ENCODE measurements at regions not wholly inside any gene's neighbourhood (a gene's known extent, or its start where the extent isn't known, plus 50 kb on each side); places are given as distances from the start of the nearest gene placed in this dataset.

DNA sequence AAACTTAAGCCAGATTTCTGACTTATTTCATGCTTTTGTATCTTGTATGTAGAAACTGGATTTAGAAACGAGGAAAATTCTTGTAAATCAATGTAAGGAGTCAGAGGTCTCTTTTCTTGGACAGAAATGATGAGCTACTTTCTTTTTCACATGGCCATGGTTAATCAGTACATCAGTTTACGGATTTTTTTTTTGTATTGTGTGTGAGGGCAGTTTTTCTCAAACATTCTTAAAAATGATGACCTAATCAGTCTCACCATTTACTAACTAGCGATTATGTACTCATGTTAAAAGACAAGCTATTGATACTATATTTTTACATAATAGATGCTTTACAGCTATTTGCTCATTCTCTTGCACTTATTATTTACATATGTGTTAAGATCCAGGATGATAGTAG is 165.2 kb upstream of the DOCK10 start (continued):
- no peak for TF ChIP-seq SMAD4 (CRISPR knock-in tag; conservative IDR thresholded peaks at IDR 0.05)
- TF ChIP-seq, protein P1, sequence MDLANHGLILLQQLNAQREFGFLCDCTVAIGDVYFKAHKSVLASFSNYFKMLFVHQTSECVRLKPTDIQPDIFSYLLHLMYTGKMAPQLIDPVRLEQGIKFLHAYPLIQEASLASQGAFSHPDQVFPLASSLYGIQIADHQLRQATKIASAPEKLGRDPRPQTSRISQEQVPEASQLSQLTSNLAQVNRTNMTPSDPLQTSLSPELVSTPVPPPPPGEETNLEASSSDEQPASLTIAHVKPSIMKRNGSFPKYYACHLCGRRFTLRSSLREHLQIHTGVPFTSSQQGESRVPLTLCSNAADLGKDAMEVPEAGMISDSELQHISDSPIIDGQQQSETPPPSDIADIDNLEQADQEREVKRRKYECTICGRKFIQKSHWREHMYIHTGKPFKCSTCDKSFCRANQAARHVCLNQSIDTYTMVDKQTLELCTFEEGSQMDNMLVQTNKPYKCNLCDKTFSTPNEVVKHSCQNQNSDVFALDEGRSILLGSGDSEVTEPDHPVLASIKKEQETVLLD (IDR thresholded peaks at IDR 0.05), result no peak
- TF ChIP-seq, protein P2, sequence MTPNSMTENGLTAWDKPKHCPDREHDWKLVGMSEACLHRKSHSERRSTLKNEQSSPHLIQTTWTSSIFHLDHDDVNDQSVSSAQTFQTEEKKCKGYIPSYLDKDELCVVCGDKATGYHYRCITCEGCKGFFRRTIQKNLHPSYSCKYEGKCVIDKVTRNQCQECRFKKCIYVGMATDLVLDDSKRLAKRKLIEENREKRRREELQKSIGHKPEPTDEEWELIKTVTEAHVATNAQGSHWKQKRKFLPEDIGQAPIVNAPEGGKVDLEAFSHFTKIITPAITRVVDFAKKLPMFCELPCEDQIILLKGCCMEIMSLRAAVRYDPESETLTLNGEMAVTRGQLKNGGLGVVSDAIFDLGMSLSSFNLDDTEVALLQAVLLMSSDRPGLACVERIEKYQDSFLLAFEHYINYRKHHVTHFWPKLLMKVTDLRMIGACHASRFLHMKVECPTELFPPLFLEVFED (CRISPR knock-in tag; conservative IDR thresholded peaks at IDR 0.05), result no peak
- no peak for TF ChIP-seq SIX5 (IDR thresholded peaks at IDR 0.05; ENCODE audit: borderline replicate concordance in 1 of 2, insufficient read depth in 1 of 2, low read depth in 1 of 2, low read length in 2 of 2)

DNA sequence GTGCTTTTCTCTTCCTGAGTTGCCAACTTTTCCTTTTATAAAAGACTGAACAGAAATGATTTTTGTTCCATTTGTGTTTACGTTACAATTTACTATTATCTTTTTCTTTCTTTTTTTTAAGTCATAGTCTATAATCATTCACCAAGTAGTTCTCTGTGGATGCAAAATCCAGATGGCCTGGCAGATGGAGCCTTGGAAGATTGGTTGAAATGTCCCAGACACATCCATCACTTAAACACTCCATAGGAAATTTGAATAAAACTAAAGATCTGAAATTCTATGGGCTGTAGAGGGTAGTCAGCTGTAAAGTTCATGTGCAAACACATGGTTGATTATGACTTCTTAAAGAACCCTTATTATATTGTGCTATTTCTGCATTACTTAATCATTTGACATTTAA is 164.8 kb upstream of the DOCK10 start:
- DNase-seq (ENCODE audit: extremely low read depth in 1 of 4, low spot score in 3 of 4) (no peak), ATAC-seq (no peak), FAIRE-seq (no peak)
- no peaks in the 10 kb centered on the region for H3K27me3 ChIP-seq (ENCODE audit: control insufficient read depth in 2 of 2, insufficient read depth in 2 of 2, low read length in 2 of 2)
- intact Hi-C loops (cut with micrococcal nuclease) (no loop called here), in situ Hi-C loops (cut with MboI) (no loop called here)
- no peaks in the 10 kb centered on the region for H4K20me1 ChIP-seq (replicated peaks; ENCODE audit: control insufficient read depth, insufficient read depth, low read length)
- H3K4me3 ChIP-seq, result no peak overlapping the region
- H3K4me1 ChIP-seq (replicated peaks in 1 of 2; ENCODE audit: control insufficient read depth in 2 of 2, insufficient read depth in 2 of 2, low read length in 2 of 2), result no peaks in the 10 kb centered on the region
- ChIA-PET CTCF (ENCODE audit: low intra/inter-chr PET ratio) (no interaction called here), POLR2A (no interaction called here)
- no peaks in the 10 kb centered on the region for H3K79me2 ChIP-seq (ENCODE audit: control insufficient read depth, insufficient read depth, low read length)
- BruUV-seq (replicated peaks), result no TSS peak
- no peak overlapping the region for H3K4me2 ChIP-seq (ENCODE audit: insufficient read depth, low read length)
- H3K27ac ChIP-seq (ENCODE audit: extremely low read depth, low read depth, low read length), result no peak overlapping the region
- no peak overlapping the region for H3K9ac ChIP-seq (ENCODE audit: insufficient read depth in 1 of 2, low read depth in 2 of 2, low read length in 2 of 2)
- no peaks in the 10 kb centered on the region for H3K36me3 ChIP-seq (ENCODE audit: control insufficient read depth, insufficient read depth, low read length)
- no peaks in the 10 kb centered on the region for H3K9me1 ChIP-seq (ENCODE audit: control insufficient read depth, insufficient read depth, low read length)
- WGBS (ENCODE audit: insufficient coverage, low coverage, missing lambda C conversion rate), result 14% methylated on average over 1 of the region's 1 CpG
- no peaks in the 10 kb centered on the region for H3K9me3 ChIP-seq (replicated peaks; ENCODE audit: control insufficient read depth, insufficient read depth, low read depth, low read length)
- H2AFZ ChIP-seq (ENCODE audit: low read depth, low read length), result no peak overlapping the region
- TF ChIP-seq CBFA2T2 (conservative IDR thresholded peaks at IDR 0.05) (no peak), ZNF174 (CRISPR knock-in tag; IDR thresholded peaks at IDR 0.05) (no peak), KAT7 (CRISPR knock-in tag; IDR thresholded peaks at IDR 0.05; ENCODE audit: borderline replicate concordance) (no peak), ZNF347 (CRISPR knock-in tag; IDR thresholded peaks at IDR 0.05; ENCODE audit: low read depth) (no peak), TAF7 (tag; IDR thresholded peaks at IDR 0.05) (no peak), NFIC (IDR thresholded peaks at IDR 0.05) (no peak), RBM14 (IDR thresholded peaks at IDR 0.05; ENCODE audit: borderline replicate concordance, insufficient read depth, low read depth, low read length) (no peak), NCOA1 (IDR thresholded peaks at IDR 0.05; ENCODE audit: low read depth) (no peak)
- TF ChIP-seq, protein P3, sequence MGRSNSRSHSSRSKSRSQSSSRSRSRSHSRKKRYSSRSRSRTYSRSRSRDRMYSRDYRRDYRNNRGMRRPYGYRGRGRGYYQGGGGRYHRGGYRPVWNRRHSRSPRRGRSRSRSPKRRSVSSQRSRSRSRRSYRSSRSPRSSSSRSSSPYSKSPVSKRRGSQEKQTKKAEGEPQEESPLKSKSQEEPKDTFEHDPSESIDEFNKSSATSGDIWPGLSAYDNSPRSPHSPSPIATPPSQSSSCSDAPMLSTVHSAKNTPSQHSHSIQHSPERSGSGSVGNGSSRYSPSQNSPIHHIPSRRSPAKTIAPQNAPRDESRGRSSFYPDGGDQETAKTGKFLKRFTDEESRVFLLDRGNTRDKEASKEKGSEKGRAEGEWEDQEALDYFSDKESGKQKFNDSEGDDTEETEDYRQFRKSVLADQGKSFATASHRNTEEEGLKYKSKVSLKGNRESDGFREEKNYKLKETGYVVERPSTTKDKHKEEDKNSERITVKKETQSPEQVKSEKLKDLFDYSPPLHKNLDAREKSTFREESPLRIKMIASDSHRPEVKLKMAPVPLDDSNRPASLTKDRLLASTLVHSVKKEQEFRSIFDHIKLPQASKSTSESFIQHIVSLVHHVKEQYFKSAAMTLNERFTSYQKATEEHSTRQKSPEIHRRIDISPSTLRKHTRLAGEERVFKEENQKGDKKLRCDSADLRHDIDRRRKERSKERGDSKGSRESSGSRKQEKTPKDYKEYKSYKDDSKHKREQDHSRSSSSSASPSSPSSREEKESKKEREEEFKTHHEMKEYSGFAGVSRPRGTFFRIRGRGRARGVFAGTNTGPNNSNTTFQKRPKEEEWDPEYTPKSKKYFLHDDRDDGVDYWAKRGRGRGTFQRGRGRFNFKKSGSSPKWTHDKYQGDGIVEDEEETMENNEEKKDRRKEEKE (IDR thresholded peaks at IDR 0.05; ENCODE audit: borderline replicate concordance in 1 of 2, control insufficient read depth in 1 of 2, low read depth in 2 of 2, low read length in 1 of 2), result no peak
- TF ChIP-seq, protein P4, sequence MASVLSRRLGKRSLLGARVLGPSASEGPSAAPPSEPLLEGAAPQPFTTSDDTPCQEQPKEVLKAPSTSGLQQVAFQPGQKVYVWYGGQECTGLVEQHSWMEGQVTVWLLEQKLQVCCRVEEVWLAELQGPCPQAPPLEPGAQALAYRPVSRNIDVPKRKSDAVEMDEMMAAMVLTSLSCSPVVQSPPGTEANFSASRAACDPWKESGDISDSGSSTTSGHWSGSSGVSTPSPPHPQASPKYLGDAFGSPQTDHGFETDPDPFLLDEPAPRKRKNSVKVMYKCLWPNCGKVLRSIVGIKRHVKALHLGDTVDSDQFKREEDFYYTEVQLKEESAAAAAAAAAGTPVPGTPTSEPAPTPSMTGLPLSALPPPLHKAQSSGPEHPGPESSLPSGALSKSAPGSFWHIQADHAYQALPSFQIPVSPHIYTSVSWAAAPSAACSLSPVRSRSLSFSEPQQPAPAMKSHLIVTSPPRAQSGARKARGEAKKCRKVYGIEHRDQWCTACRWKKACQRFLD (CRISPR knock-in tag; IDR thresholded peaks at IDR 0.05), result no peak
